Stomach (tissue), 8 donors: ENCODE measurements at regions not wholly inside any gene's neighbourhood (a gene's known extent, or its start where the extent isn't known, plus 50 kb on each side); places are given as distances from the start of the nearest gene placed in this dataset.

Source experiments
- DNase-seq, 2 donors: peaks; one replicate each; pipeline versions ENCODE4 v3.0.0 to v3.0.0-alpha.2; 2013 to 2019
- H3K27ac ChIP-seq, 5 donors: fragments of 200-600 bp in 4 of 5; sonication (generic) in 4 of 5; one replicate each; pipeline ENCODE4 v1.5.1; 2013 to 2019; ENCODE audit warnings: mild to moderate bottlenecking in 1 of 5, moderate library complexity in 1 of 5
- H3K27me3 ChIP-seq, 3 donors: fragments of 200-600 bp; sonication (generic); one replicate each; pipeline ENCODE4 v1.5.1; 2017 to 2019; ENCODE audit warnings: mixed run types in 1 of 3
- H3K36me3 ChIP-seq, 4 donors: fragments of 200-600 bp; sonication (generic); 1 replicate in 3 of 4; 2 replicates in 1 of 4; pipeline ENCODE4 v1.5.1; 2016 to 2019
- H3K4me1 ChIP-seq, 4 donors: fragments of 200-600 bp; sonication (generic); one replicate each; pipeline ENCODE4 v1.5.1; 2016 to 2019
- H3K4me3 ChIP-seq, 4 donors: fragments of 200-600 bp; sonication (generic) in 3 of 4; one replicate each; pipeline ENCODE4 v1.5.1; 2016 to 2019; ENCODE audit warnings: mild to moderate bottlenecking in 1 of 4
- H3K9me3 ChIP-seq, 4 donors: fragments of 200-600 bp; sonication (generic); one replicate each; pipeline ENCODE4 v1.5.1; 2016 to 2019
- EP300 ChIP-seq: sonication (generic); formaldehyde crosslinking; IDR thresholded peaks from one replicate; pipeline ENCODE4 v1.6.1; 2017; ENCODE audit warnings: antibody characterized with exemption
- POLR2A ChIP-seq, 4 donors: fragments of 450-650 bp; IDR thresholded peaks; one replicate each; pipeline ENCODE4 v1.6.1; 2016; ENCODE audit warnings: antibody characterized with exemption in 4 of 4, control low read depth in 2 of 4, mild to moderate bottlenecking in 1 of 4, moderate library complexity in 1 of 4
- POLR2AphosphoS5 ChIP-seq, 3 donors: sonication (generic); formaldehyde crosslinking; IDR thresholded peaks; one replicate each; pipeline ENCODE4 v1.6.1; 2016; ENCODE audit warnings: antibody characterized with exemption in 3 of 3
- WGBS, 5 donors: extraction: QIAGEN DNeasy Blood & Tissue Kit in 3 of 5; methylation state at CpG; one replicate each; pipeline versions ENCODE4 v1.1.5 to v1.1.7; 2013 to 2018; 5-methylcytosine and 5-hydroxymethylcytosine counted together
- intact Hi-C: fragments of 100-400 bp; cut with DNase I; formaldehyde crosslinking; loops from one replicate; pipeline ENCODE4 v1.15.1; 2023; ENCODE audit warnings: low total_unique reads
- TF ChIP-seq, protein P1 (sequence below), 7 experiments: fragments of 450-650 bp in 4 of 7; fragments of 200-600 bp in 3 of 7; sonication (generic) in 3 of 7; IDR thresholded peaks; one replicate each; pipeline ENCODE4 v1.5.1; 2016 to 2019; ENCODE audit warnings: antibody characterized with exemption in 7 of 7, control low read depth in 2 of 7, mild to moderate bottlenecking in 1 of 7
- donor health status: healthy with polysubstance abuse.
- donor health status: Bipolar disorder and iron deficiency.
- donor health status: healthy.

DNA sequence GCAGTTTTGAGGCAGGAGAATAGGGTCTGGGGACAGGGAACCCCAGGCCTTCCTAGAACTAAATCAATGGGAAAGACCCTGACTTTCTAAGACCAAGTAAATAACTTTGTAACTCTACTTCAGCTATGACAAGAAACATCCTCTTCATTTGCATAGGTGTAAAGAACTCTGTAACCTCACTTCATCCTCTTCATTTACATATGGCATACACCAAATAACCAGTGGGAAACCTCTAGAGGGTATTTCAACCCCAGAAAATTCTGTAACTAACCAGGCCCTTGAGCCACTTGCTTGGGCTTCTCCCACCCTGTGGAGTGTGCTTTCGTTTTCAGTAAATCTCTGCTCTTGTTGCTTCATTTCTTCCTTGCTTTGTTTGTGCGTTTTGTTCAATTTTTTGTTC, 495.6 kb downstream of the SIPA1L2 start:
- peaks cover 0 to 15% (median 5%) of the 10 kb centered on the region in 4 donors for H3K9me3 ChIP-seq
- intact Hi-C loops = no loop called here
- no peaks in the 10 kb centered on the region for H3K27me3 ChIP-seq
- no peak for DNase-seq
- whole genome bisulfite sequencing, 5 donors = 52 to 80% (median 66%) methylated on average over 2 of the region's 2 CpGs
- no peaks in the 10 kb centered on the region for H3K36me3 ChIP-seq
- no peaks in the 10 kb centered on the region for H3K4me1 ChIP-seq
- TF ChIP-seq, protein P1, sequence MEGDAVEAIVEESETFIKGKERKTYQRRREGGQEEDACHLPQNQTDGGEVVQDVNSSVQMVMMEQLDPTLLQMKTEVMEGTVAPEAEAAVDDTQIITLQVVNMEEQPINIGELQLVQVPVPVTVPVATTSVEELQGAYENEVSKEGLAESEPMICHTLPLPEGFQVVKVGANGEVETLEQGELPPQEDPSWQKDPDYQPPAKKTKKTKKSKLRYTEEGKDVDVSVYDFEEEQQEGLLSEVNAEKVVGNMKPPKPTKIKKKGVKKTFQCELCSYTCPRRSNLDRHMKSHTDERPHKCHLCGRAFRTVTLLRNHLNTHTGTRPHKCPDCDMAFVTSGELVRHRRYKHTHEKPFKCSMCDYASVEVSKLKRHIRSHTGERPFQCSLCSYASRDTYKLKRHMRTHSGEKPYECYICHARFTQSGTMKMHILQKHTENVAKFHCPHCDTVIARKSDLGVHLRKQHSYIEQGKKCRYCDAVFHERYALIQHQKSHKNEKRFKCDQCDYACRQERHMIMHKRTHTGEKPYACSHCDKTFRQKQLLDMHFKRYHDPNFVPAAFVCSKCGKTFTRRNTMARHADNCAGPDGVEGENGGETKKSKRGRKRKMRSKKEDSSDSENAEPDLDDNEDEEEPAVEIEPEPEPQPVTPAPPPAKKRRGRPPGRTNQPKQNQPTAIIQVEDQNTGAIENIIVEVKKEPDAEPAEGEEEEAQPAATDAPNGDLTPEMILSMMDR (IDR thresholded peaks at IDR 0.05) = no peak
- TF ChIP-seq EP300 (no peak), POLR2A (IDR thresholded peaks at IDR 0.05) (no peak), POLR2AphosphoS5 (IDR thresholded peaks at IDR 0.05) (no peak)
- no peak overlapping the region for H3K27ac ChIP-seq
- no peak overlapping the region for H3K4me3 ChIP-seq

DNA sequence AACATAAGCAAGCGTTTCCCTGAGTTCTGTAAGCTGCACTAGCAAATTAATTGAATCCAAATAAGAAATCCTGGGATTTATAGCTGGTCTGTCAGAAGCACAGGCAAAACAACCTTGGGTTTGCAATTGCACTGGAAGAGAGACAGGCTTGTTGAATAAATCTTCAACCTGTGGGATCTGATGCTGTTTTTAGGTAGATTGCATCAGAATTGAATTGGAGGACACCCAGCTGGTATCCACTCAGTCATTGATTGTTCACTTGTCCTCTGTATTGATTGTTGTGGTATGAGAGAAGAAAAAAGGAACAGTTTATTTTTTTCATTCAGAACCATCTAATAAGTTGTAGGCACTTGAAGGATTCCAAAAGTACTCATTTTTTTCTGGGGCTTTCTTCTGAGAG, 497.4 kb downstream of the SIPA1L2 start:
- Histone ChIP-seq H3K27ac (no peak overlapping the region), H3K27me3 (no peaks in the 10 kb centered on the region), H3K4me3 (no peak overlapping the region), H3K9me3 (peaks cover 0 to 15% (median 5%) of the 10 kb centered on the region in 4 donors), H3K4me1 (no peaks in the 10 kb centered on the region), H3K36me3 (no peaks in the 10 kb centered on the region)
- TF ChIP-seq POLR2A (IDR thresholded peaks at IDR 0.05) (no peak), EP300 (no peak), POLR2AphosphoS5 (IDR thresholded peaks at IDR 0.05) (no peak)
- TF ChIP-seq, protein P1 (IDR thresholded peaks at IDR 0.05) = no peak
- WGBS, 5 donors = 77 to 100% (median 85%) methylated on average over 1 of the region's 1 CpG
- no peak for DNase-seq
- intact Hi-C loops = no loop called here

DNA sequence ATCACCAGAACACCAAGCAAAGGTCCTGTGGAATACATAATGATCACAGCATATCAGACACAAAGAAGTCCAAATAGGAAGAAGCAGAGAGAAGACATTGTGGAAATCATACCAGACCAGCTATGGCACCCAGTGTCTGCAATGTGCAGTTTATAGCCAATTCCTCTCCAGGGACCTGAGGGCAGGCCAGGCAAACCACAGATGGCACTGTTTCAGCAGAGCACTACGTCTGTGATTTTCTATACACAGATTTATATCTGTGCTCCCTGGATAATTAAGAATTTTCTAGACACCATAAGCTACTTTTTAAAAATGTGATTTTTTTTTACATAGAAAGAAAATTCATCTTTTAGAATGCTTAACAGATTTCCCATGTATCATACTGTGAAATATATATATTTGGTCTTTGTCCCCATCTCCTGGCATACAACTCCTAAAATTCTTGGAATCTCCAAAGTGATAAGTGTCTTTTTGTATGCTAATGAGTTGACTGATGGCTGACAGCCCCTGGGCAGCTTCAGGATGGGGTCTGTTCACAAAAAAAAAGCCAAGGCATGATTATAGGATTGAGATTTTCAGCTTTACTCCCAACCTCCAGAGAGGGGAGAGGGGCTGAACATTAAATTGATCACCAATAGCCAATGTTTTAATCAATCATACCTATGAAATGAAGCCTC, 498.1 kb downstream of the SIPA1L2 start:
- Histone ChIP-seq H3K4me3 (no peak overlapping the region), H3K4me1 (no peaks in the 10 kb centered on the region), H3K27ac (no peak overlapping the region), H3K9me3 (peaks cover 0 to 15% (median 5%) of the 10 kb centered on the region in 4 donors), H3K27me3 (no peaks in the 10 kb centered on the region), H3K36me3 (no peaks in the 10 kb centered on the region)
- 46 to 94% (median 69%) methylated on average over 1 of the region's 1 CpG for WGBS, 5 donors
- intact Hi-C loops = no loop called here
- TF ChIP-seq EP300 (no peak), POLR2A (IDR thresholded peaks at IDR 0.05) (no peak), POLR2AphosphoS5 (IDR thresholded peaks at IDR 0.05) (no peak)
- TF ChIP-seq, protein P1 (IDR thresholded peaks at IDR 0.05) = no peak
- no peak for DNase-seq

DNA sequence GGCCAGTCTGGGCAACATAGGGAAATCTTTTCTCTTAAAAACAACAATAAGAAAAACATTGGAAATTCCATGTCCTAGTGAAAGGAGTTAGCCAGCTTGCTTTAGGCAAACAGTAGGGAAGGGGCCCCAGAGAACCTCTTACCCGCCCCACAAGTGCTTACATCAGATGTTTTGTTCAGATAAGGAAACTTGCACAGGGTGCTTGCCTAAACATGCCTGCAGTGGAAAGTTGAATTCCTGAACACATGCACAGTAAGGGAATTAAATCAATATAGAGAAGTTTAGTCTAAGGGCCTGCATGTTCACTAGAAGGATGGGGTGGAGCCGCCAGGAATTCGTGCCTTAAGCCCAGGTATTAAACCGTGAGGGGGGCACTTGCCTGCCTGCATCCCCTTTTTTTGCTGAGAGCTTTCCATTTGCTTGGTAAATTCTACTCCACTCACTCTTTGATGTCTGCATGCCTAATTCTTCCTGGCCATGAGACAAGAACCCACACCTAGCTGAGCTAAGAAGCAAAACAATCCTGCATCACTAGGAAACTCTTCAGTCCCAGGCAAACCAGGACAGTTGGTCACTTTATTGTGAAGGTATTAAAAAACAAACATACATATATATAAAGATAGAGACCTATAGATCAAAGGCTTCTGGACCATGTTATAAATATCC, 499.0 kb downstream of the SIPA1L2 start:
- TF ChIP-seq POLR2AphosphoS5 (IDR thresholded peaks at IDR 0.05) (no peak), POLR2A (IDR thresholded peaks at IDR 0.05) (no peak), EP300 (no peak)
- TF ChIP-seq, protein P1 (IDR thresholded peaks at IDR 0.05) = no peak
- intact Hi-C loops = no loop called here

More for the DNA sequence above, 499.0 kb downstream of the SIPA1L2 start:
- H3K4me1 ChIP-seq = no peaks in the 10 kb centered on the region
- H3K27ac ChIP-seq = no peak overlapping the region
- peaks cover 0 to 12% (median 5%) of the 10 kb centered on the region in 4 donors for H3K9me3 ChIP-seq
- DNase-seq = no peak
- no peaks in the 10 kb centered on the region for H3K27me3 ChIP-seq
- H3K4me3 ChIP-seq = no peak overlapping the region
- no peaks in the 10 kb centered on the region for H3K36me3 ChIP-seq
- 64 to 81% (median 67%) methylated on average over 4 of the region's 4 CpGs for WGBS, 5 donors
